ENCODE measurements at regions not wholly inside any gene's neighbourhood (a gene's known extent, or its start where the extent isn't known, plus 50 kb on each side); places are given as distances from the start of the nearest gene placed in this dataset.

DNA sequence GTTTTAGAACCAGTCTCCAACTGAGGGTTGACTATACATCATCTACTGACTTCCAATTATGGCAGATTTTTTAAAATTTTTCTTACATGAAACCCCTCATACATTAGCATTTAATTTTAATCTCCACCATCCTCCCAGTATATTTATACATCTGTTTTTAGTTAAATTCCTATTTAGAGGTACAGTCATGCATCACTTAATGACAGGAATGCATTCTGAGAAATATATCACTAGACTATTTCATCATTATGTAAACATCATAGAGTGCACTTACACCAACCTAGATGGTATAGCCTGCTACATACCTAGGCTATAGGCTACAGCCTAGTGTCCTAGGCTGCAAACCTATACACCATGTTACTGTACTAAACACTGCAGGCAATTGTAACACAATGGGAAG, 316.7 kb upstream of the MARCKS start:
- TF ChIP-seq POLR2A (IDR thresholded peaks at IDR 0.05), result no peak
- TF ChIP-seq, protein P1, sequence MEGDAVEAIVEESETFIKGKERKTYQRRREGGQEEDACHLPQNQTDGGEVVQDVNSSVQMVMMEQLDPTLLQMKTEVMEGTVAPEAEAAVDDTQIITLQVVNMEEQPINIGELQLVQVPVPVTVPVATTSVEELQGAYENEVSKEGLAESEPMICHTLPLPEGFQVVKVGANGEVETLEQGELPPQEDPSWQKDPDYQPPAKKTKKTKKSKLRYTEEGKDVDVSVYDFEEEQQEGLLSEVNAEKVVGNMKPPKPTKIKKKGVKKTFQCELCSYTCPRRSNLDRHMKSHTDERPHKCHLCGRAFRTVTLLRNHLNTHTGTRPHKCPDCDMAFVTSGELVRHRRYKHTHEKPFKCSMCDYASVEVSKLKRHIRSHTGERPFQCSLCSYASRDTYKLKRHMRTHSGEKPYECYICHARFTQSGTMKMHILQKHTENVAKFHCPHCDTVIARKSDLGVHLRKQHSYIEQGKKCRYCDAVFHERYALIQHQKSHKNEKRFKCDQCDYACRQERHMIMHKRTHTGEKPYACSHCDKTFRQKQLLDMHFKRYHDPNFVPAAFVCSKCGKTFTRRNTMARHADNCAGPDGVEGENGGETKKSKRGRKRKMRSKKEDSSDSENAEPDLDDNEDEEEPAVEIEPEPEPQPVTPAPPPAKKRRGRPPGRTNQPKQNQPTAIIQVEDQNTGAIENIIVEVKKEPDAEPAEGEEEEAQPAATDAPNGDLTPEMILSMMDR (IDR thresholded peaks at IDR 0.05), result no peak
